OCI-LY7 (cell line): ENCODE measurements at regions not wholly inside any gene's neighbourhood (a gene's known extent, or its start where the extent isn't known, plus 50 kb on each side); places are given as distances from the start of the nearest gene placed in this dataset.

Source experiments
- BruUV-seq: library from RNA; stranded (reverse); fragments of 400-500 nt; replicated peaks from 2 replicates; lab custom pipeline; 2021; lab: Mats Ljungman, UMichigan
- CTCF ChIA-PET: fragments of 300-600 bp; sonication (Branson Sonifier 250); formaldehyde crosslinking; loops from one replicate; lab custom pipeline; 2022; ENCODE audit warnings: antibody characterized with exemption; ENCODE audit not compliant: unreplicated experiment; lab: Charles Lee
- POLR2A ChIA-PET: fragments of 300-600 bp; sonication (Branson Sonifier 250); formaldehyde crosslinking; loops from one replicate; lab custom pipeline; 2022; ENCODE audit warnings: antibody characterized with exemption; lab: Charles Lee
- DNase-seq: peaks from one replicate; pipeline ENCODE4 v3.0.0-alpha.2; 2015; ENCODE audit warnings: low spot score
- H2AFZ ChIP-seq: fragments of 200-600 bp; sonication (generic), shearing (Covaris generic); 2 replicates; pipeline ENCODE4 v1.6.1; 2014; ENCODE audit warnings: mild to moderate bottlenecking, antibody characterized with exemption, low read length, moderate library complexity
- H3K27ac ChIP-seq: fragments of 200-600 bp; sonication (generic); 2 replicates; pipeline ENCODE4 v1.5.1; 2014; ENCODE audit warnings: mixed run types, low read depth, mild to moderate bottlenecking, moderate library complexity, low read length, inconsistent platforms; ENCODE audit not compliant: poor library complexity, severe bottlenecking
- H3K36me3 ChIP-seq: fragments of 200-600 bp; sonication (generic); 2 replicates; pipeline ENCODE4 v1.6.1; 2014; ENCODE audit warnings: mild to moderate bottlenecking, antibody characterized with exemption, low read length, moderate library complexity, mixed read lengths; ENCODE audit not compliant: insufficient read depth
- H3K4me1 ChIP-seq: fragments of 200-600 bp; sonication (generic); 2 replicates; pipeline ENCODE4 v1.5.1; 2014; ENCODE audit warnings: mild to moderate bottlenecking, low read length; ENCODE audit not compliant: insufficient read depth, poor library complexity, severe bottlenecking
- H3K4me2 ChIP-seq: fragments of 200-600 bp; sonication (generic); 2 replicates; pipeline ENCODE4 v1.6.1; 2014; ENCODE audit warnings: mild to moderate bottlenecking, low read length
- H3K4me3 ChIP-seq: fragments of 200-600 bp; sonication (generic); 2 replicates; pipeline ENCODE4 v1.5.1; 2014; ENCODE audit warnings: mild to moderate bottlenecking, low read depth, low read length; ENCODE audit not compliant: poor library complexity, severe bottlenecking
- H3K79me2 ChIP-seq: fragments of 200-600 bp; sonication (generic); 2 replicates; pipeline ENCODE4 v1.6.1; 2016; ENCODE audit warnings: low read depth, mild to moderate bottlenecking, low read length, moderate library complexity, mixed read lengths; ENCODE audit not compliant: insufficient read depth
- H3K9me2 ChIP-seq: fragments of 200-600 bp; sonication (generic); 2 replicates; pipeline ENCODE4 v1.6.1; 2016; ENCODE audit warnings: mild to moderate bottlenecking, low read length, mixed read lengths; ENCODE audit not compliant: insufficient read depth
- H3K9me3 ChIP-seq: fragments of 200-600 bp; sonication (generic); 2 replicates; pipeline ENCODE4 v1.6.1; 2014; ENCODE audit warnings: mild to moderate bottlenecking, mixed run types, low read length, mixed read lengths
- H4K20me1 ChIP-seq: fragments of 200-600 bp; sonication (generic); 2 replicates; pipeline ENCODE4 v1.6.1; 2014; ENCODE audit warnings: mild to moderate bottlenecking, antibody characterized with exemption, low read length, moderate library complexity, mixed read lengths; ENCODE audit not compliant: insufficient read depth
- CTCF ChIP-seq: fragments of 200-600 bp; sonication (generic); conservative IDR thresholded peaks from 2 replicates; pipeline ENCODE4 v1.5.1; 2014; ENCODE audit warnings: mild to moderate bottlenecking, antibody characterized with exemption, low read length, moderate library complexity, mixed read lengths
- EZH2phosphoT487 ChIP-seq: fragments of 200-600 bp; sonication (generic); IDR thresholded peaks from 2 replicates; pipeline ENCODE4 v1.6.1; 2018; ENCODE audit warnings: low read depth, borderline replicate concordance, mild to moderate bottlenecking, mixed run types, antibody characterized with exemption, low read length, moderate library complexity, mixed read lengths
- intact Hi-C: fragments of 100-400 bp; cut with micrococcal nuclease; formaldehyde crosslinking; loops from one replicate; pipeline ENCODE4 v1.10.0; 2022; ENCODE audit not compliant: unreplicated experiment

GRCh38 chr2:183292028-183292427 is 167.8 kb downstream of the NUP35 start:
- Histone ChIP-seq H2AFZ (no peak overlapping the region), H3K4me3 (no peak overlapping the region), H3K9me3 (no peaks in the 10 kb centered on the region), H3K4me1 (no peaks in the 10 kb centered on the region), H3K4me2 (no peak overlapping the region), H3K9me2 (no peaks in the 10 kb centered on the region), H3K79me2 (no peaks in the 10 kb centered on the region), H3K27ac (no peak overlapping the region), H3K36me3 (no peaks in the 10 kb centered on the region), H4K20me1 (no peaks in the 10 kb centered on the region)
- CTCF ChIA-PET: no interaction called here
- no peak for DNase-seq
- BruUV-seq: no TSS peak
- TF ChIP-seq CTCF (no peak), EZH2phosphoT487 (no peak)
- POLR2A ChIA-PET: no interaction called here
- intact Hi-C loops: no loop called here

GRCh38 chr2:183339311-183339710 is 215.1 kb downstream of the NUP35 start:
- Histone ChIP-seq H3K4me1 (no peaks in the 10 kb centered on the region), H3K36me3 (no peaks in the 10 kb centered on the region), H3K4me3 (no peak overlapping the region), H3K4me2 (no peak overlapping the region), H4K20me1 (no peaks in the 10 kb centered on the region), H2AFZ (no peak overlapping the region), H3K79me2 (no peaks in the 10 kb centered on the region), H3K9me3 (no peaks in the 10 kb centered on the region), H3K9me2 (no peaks in the 10 kb centered on the region), H3K27ac (no peak overlapping the region)
- TF ChIP-seq EZH2phosphoT487 (no peak), CTCF (no peak)
- no TSS peak for BruUV-seq
- intact Hi-C loops: no loop called here
- ChIA-PET CTCF (no interaction called here), POLR2A (no interaction called here)
- no peak for DNase-seq

- Histone ChIP-seq H3K4me1 (no peaks in the 10 kb centered on the region), H2AFZ (no peak overlapping the region), H3K4me3 (no peak overlapping the region), H3K4me2 (no peak overlapping the region), H3K9me3 (no peaks in the 10 kb centered on the region), H4K20me1 (no peaks in the 10 kb centered on the region), H3K36me3 (no peaks in the 10 kb centered on the region), H3K79me2 (no peaks in the 10 kb centered on the region), H3K9me2 (no peaks in the 10 kb centered on the region), H3K27ac (no peak overlapping the region)
- POLR2A ChIA-PET: interaction anchor here (0.9 to 1.5 kb wide), 2 partner anchors 9 to 147 kb away, joined by 3 to 4 read pairs; no protein-coding TSS in a partner anchor
- BruUV-seq: no TSS peak
- no peak for DNase-seq
- no peak for TF ChIP-seq CTCF
- TF ChIP-seq EZH2phosphoT487: no peak
- CTCF ChIA-PET: no interaction called here
- intact Hi-C loops: no loop called here
Observed at GRCh38 chr2:183341057-183341456, 216.8 kb downstream of the NUP35 start.
